ENCODE measurements at regions not wholly inside any gene's neighbourhood (a gene's known extent, or its start where the extent isn't known, plus 50 kb on each side); places are given as distances from the start of the nearest gene placed in this dataset.

GRCh38 chr16:81166417-81167300, 70.5 kb upstream of the GCSH start:
- Histone ChIP-seq H3K4me3 (no peak overlapping the region), H3K4me1 (no peaks in the 10 kb centered on the region), H3K27me3 (no peaks in the 10 kb centered on the region), H3K36me3 (no peaks in the 10 kb centered on the region), H3K9me3 (no peaks in the 10 kb centered on the region), H3K27ac (no peak overlapping the region)
- TF ChIP-seq EP300 (IDR thresholded peaks at IDR 0.05) (no peak), CTCF (IDR thresholded peaks at IDR 0.05) (no peak), POLR2A (IDR thresholded peaks at IDR 0.05) (no peak), POLR2AphosphoS5 (IDR thresholded peaks at IDR 0.05) (no peak)
- WGBS = 83% methylated on average over 11 of the region's 16 CpGs
- no peak for DNase-seq (ENCODE audit: low spot score in 2 of 2)

- no peak overlapping the region for H3K27ac ChIP-seq
- no peak for TF ChIP-seq POLR2A (IDR thresholded peaks at IDR 0.05)
- no peak for TF ChIP-seq EP300 (IDR thresholded peaks at IDR 0.05)
- TF ChIP-seq POLR2AphosphoS5 (IDR thresholded peaks at IDR 0.05) = no peak
- TF ChIP-seq CTCF (IDR thresholded peaks at IDR 0.05) = no peak
- H3K36me3 ChIP-seq = no peaks in the 10 kb centered on the region
- no peaks in the 10 kb centered on the region for H3K9me3 ChIP-seq
- H3K4me3 ChIP-seq = no peak overlapping the region
- no peak for DNase-seq (ENCODE audit: low spot score in 2 of 2)
- WGBS = 75% methylated on average over 10 of the region's 12 CpGs
- no peaks in the 10 kb centered on the region for H3K27me3 ChIP-seq
- H3K4me1 ChIP-seq = no peaks in the 10 kb centered on the region
Measured at GRCh38 chr16:81165411-81166097, 69.4 kb upstream of the GCSH start.

- WGBS = 86% methylated on average over 5 of the region's 5 CpGs
- no peaks in the 10 kb centered on the region for H3K36me3 ChIP-seq
- no peak overlapping the region for H3K4me3 ChIP-seq
- no peaks in the 10 kb centered on the region for H3K9me3 ChIP-seq
- DNase-seq (ENCODE audit: low spot score in 2 of 2) = no peak
- no peak overlapping the region for H3K27ac ChIP-seq
- no peaks in the 10 kb centered on the region for H3K27me3 ChIP-seq
- TF ChIP-seq EP300 (IDR thresholded peaks at IDR 0.05) = no peak
- no peak for TF ChIP-seq POLR2AphosphoS5 (IDR thresholded peaks at IDR 0.05)
- TF ChIP-seq CTCF (IDR thresholded peaks at IDR 0.05) = no peak
- TF ChIP-seq POLR2A (IDR thresholded peaks at IDR 0.05) = no peak
- no peaks in the 10 kb centered on the region for H3K4me1 ChIP-seq
Measured at GRCh38 chr16:81164958-81165357, 68.8 kb upstream of the GCSH start.

GRCh38 chr16:81164481-81164880, 68.3 kb upstream of the GCSH start:
- Histone ChIP-seq H3K27ac (no peak overlapping the region), H3K27me3 (no peaks in the 10 kb centered on the region), H3K4me3 (no peak overlapping the region), H3K9me3 (no peaks in the 10 kb centered on the region), H3K36me3 (no peaks in the 10 kb centered on the region), H3K4me1 (no peaks in the 10 kb centered on the region)
- no peak for DNase-seq (ENCODE audit: low spot score in 2 of 2)
- TF ChIP-seq POLR2AphosphoS5 (IDR thresholded peaks at IDR 0.05) (no peak), CTCF (IDR thresholded peaks at IDR 0.05) (no peak), POLR2A (IDR thresholded peaks at IDR 0.05) (no peak), EP300 (IDR thresholded peaks at IDR 0.05) (no peak)
- WGBS = 80% methylated on average over 11 of the region's 11 CpGs

GRCh38 chr16:81163671-81164070, 67.5 kb upstream of the GCSH start:
- no peaks in the 10 kb centered on the region for H3K36me3 ChIP-seq
- H3K4me3 ChIP-seq = no peak overlapping the region
- no peak for DNase-seq (ENCODE audit: low spot score in 2 of 2)
- no peaks in the 10 kb centered on the region for H3K9me3 ChIP-seq
- H3K27ac ChIP-seq = no peak overlapping the region
- WGBS = 67% methylated on average over 9 of the region's 9 CpGs
- H3K4me1 ChIP-seq = no peaks in the 10 kb centered on the region
- H3K27me3 ChIP-seq = no peaks in the 10 kb centered on the region
- TF ChIP-seq EP300 (IDR thresholded peaks at IDR 0.05) (no peak), CTCF (IDR thresholded peaks at IDR 0.05) (no peak), POLR2AphosphoS5 (IDR thresholded peaks at IDR 0.05) (no peak), POLR2A (IDR thresholded peaks at IDR 0.05) (no peak)

Data from suprapubic skin (tissue), 4 donors.